G401.6 (cell line): ENCODE measurements at regions not wholly inside any gene's neighbourhood (a gene's known extent, or its start where the extent isn't known, plus 50 kb on each side); places are given as distances from the start of the nearest gene placed in this dataset.
A peak's percentile ranks its signal among the peaks of the same experiment; 100 is the strongest.

Experiments used
- FAIRE-seq: peaks from 2 replicates; lab custom pipeline; 2012; peaks lifted over from hg19 to GRCh38; lab: Jason Lieb, UNC

DNA sequence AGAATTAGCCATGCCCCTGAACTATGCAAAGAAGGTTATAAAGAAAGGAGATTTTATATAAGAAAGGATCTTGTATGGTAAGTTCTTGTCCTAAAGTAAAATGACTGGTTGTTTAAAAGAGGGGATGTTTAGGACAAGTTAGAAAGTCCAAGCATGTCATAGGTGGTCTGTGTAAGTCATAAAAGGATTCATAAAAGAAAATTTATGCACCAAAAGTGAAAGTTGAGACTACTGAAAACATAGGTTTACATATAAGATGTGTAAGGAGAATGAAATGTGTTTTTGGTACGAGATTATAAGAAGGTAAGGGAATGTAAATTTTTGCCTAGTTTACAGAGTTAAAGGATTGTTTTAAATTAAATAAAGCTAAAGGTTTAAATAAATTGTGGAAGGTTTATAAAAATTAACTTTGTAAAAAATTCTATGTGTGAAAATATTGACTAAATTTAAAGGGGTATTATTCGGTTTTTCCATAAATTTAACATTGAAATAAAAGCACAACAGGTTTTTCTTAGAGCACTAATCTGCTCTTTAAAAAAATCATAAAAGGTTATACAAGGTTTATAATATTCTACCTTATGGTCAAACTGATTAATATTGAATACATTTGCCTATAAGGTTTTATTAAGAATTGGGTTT is 93.6 kb upstream of the UST start:
- peak; percentile 15 for FAIRE-seq

DNA sequence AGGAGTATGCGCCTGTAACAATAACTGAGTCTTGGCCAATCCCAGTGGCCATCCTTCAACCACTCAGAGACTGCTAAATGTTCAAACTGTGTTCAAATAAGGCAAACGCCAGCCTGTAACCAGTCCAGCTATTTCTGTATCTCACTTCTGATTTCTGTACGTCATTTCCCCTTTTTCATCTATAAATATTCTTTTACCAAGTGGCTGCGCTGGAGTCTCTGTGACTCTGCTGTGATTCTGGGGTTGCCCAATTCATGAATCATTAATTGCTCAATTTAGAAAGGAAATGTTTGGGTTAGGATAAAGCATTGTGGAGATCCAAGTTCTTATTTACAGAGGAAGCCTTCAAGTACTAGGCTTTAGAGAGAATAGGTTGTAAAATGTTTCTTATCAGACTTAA is 89.8 kb upstream of the UST start:
- FAIRE-seq, result no peak

DNA sequence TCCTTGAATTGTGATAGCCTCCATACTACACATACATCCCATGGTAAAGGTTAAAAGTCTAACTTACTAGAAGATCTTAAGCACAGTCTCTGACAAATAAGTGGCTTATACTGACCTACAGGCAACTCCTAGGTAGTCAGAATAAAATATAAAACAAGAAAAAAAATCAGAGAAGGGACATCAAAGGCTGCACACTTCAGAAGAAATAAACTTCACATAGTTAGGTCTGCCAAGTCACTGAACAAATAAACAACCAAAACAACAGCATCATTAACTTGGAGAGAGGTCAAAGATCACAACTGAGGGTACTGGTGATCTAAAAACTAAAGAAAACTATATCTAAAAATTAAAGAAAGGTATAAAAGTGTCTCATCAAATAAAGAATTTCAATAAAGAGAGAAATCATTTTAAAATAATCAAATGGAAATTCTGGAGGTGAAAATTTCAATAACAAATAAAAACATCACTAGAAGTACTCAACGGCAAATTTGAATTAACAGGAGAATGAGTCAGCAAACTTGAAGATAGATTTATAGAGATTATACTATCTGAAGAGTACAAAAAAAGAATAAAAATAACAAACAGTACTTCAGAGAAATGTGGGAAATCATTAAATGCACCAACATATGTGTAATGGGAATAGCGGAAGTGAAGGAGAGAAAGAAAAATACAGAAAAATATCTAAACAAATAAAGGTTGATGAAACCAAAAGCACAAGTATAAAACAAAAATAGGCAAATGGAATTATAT is 88.0 kb upstream of the UST start:
- no peak for FAIRE-seq

DNA sequence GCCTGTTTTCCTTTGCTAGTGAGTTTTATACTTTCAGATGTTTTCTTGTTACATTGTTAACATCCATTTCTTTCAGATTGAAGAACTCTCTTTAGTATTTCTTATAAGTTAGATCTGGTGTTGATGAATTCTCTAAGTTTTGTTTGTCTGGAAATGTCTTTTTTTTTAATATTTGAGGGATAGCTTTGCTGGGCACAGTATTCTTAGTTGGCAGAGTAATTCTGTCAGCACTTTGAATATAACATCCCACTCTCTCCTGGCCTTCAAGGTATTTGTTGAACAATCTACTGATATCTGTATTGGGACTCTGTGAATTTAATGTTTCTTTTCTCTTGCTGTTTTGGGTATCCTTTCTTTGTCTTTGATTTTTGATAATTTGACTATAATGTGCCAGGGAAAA is 79.4 kb upstream of the UST start:
- FAIRE-seq, result no peak

DNA sequence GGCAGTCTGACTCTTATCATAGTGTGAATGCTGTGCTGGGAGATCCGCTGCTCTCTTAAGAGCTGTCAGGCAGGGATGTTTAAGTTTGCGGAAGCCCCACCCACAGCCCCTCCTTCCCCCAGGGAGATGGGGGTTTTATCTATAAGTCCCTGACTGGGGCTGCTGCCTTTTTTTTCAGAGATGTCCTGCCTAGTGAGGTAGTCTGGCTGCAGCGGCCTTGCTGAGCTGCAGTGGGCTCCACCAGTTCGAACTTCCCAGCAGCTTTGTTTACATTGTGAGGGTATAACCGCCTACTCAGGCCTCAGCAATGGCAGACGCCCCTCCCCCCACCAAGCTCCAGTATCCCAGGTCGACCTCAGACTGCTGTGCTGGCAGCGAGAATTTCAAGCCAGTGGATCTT is 75.7 kb upstream of the UST start:
- FAIRE-seq, result no peak

DNA sequence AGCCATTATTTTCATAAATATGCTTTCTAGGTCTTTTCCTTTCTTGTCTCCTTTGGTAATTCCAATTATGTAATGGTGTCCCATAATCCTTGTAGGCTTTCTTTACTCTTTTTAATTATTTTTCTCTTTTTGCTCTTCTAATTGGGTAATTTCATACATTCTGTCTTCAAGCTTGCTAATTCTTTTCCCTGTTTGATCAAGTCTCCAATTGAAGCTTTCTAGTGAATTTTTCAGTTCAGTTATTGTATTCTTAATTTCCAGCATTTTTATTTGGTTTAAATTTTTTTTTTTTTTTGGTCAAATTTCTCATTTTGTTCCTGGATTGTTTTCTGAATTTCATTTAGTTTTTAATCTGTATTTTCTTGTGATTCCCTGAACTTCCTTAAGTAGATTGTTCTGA is 74.9 kb upstream of the UST start:
- FAIRE-seq, result no peak

DNA sequence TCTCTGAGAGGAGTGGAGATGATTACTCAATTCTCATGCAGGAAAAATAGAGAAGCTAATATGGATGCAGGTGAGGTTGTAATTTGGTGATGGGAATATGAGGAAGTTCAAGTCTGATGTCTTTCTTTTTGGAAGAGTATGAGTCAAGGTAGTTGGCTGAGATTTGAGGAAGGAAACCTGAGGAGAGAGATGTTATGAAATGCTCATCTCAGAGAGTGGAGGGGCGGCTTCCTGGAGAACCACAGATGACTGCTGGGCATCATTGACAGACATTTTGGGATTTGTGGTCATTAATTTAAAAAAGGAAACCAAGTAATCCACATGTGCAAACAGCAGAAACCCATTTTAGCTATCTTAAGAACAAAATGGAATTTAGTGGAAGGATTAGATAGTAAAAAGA is 72.5 kb upstream of the UST start:
- no peak for FAIRE-seq

DNA sequence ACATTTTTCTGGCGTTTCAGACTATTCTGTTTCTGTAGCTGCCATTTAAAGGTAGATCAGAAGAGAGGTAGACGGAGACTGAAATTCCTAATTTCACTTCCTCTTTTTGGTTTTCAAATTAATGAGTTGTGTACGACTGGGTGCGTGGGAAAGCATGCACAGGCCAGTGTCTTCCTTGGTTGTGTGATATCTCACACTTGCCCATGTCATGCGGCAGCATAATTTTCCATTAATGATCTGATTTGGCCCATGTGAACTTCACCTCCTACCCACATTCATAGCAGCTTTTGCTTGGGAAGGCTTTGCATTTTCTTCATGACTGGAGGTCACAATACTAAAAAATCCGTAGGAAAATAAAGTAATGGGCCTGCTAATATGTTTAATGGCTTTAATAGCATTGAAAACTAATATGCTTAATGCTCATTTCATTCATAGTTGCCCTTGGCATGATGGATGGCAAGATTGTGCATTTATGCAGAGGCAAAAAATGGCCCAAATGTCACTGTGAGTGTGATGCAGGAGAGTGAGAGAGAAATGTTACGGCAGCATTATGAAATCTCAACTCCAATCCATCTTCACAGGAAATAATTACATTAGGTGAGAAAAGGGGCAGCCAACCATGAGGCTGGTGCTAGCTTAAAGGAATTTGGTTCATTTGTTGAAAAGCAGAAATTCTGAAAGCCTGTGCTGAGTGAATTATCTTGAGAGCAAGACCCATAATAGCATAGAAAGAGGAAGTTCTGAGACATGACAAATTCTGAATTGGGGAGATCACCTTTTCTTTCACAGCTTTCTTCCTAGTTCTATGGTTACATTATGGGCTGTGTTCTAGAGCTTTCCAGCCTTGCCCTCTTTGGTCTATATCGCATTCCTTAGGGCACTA is 69.0 kb upstream of the UST start:
- no peak for FAIRE-seq

DNA sequence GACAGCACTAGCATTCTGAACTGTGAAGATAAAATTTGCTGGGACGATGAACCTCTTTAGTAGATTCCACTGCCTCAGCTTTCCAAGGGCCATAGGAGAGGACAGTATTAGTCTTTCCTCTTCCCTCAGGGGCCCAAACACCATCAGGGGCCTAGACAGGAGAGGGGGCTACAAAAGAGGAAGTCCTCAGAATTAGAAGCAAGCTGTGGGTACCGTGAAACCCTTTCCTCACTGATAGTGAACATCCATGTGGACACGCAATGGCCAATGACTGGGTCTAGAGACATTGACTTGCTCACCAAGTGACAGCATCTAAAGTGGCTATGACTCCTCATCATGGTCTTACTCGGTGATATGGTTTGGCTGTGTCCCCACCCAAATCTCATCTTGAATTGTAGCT is 68.1 kb upstream of the UST start:
- FAIRE-seq, result no peak

DNA sequence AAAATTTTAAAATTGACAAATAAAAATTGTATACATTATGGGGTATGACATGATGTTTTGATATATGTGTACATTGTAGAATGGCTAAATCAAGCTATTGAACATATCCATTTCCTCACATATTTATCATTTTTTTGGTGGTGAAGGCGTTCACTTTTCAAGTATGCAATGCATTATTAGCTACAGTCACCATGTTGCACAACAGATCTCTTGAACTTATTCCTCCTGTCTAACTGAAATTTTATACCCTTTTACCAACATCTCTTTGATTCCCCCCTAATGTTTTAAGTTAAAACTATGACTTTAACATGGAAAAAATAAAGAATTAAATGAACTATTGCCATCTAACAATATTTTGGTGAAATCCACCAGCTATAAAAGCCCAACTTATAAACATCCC is 65.2 kb upstream of the UST start:
- no peak for FAIRE-seq

DNA sequence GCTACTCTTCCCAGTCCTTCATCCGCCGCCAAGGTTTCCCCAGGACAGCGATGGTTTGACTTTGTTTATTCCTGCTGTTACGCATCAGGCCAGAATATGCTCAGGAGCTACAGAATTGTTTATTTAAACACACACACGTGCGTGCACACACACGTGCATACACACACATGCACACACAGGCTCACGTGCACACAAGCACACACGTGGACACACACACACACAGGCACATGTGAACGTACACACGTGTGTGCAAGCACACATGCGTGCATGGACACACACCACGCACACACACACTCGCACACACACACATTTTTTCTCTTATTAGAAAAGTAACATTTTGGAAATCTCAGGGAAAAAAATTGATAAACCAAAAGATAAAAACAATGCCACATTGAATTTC is 64.6 kb upstream of the UST start:
- FAIRE-seq, result no peak

DNA sequence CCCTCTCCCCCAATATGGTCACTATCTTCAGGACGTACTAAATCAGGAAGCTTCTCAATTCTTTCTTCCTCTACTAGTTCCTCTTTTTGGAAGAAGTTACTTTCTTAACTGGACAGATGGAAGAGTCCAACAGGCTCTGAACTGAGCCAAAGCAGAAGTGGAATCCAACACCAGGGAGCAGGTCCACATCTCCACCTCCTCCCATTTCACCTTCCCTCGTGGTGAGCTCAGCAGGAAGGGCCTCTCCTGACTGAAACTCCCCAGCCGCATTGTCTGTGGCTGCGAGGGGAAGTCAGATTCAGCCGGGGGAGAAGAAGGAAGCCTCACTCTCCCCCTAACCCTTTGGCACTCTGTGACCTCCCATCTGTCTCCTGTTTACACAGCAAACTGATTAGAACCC is 63.8 kb upstream of the UST start:
- no peak for FAIRE-seq

DNA sequence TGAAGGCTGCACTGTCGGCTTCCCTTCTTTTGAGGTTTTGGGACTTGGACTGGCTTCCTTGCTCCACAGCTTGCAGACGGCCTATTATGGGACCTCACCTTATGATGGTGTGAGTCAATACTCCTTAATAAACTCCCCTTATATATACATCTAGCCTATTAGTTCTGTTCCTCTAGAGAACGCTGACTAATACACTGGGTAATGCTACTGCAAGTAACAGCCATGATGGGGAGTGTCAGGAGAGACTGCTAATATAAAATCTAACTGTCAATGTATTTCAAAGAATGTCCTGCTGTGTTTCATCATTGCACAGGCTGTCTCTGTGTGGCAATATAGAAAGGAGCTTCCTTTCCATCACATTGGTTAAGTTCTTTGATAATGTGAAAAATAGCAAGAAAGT is 57.7 kb upstream of the UST start:
- FAIRE-seq, result no peak

DNA sequence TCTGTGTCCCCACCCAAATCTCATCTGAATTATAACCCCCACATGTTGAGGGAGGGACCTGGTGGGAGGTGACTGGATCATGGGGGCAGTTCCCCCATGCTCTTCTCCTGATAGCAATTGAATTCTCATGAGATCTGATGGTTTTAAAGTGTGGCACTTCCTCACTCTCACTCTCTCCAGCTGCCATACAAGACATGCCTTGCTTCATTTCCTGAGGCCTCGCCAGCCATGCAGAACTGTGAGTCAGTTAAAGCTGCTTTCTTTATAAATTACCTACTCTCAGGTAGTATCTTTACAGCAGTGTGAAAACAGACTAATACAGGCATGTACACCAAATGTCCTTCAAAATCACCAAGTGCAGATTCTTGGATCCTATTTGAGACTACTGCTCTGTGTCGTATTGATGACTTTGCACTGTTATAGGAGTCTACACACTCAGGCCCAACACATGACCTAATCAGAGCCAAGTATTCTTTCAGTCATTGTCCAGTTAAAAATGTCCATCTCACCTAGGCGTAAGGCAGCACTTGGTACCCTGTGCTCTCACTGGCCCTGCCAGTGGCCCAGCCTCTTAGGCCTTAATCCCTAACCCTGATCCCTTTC is 52.8 kb upstream of the UST start:
- no peak for FAIRE-seq
